HCT116 (cell line): ENCODE measurements at regions not wholly inside any gene's neighbourhood (a gene's known extent, or its start where the extent isn't known, plus 50 kb on each side); places are given as distances from the start of the nearest gene placed in this dataset.
"Not testable (repeated sequence)": the region's sequence is repeated elsewhere in the genome, so short reads cannot be mapped to it uniquely, and the experiment has no call there.

ENCODE experiments used
- CEBPB ChIP-seq: IDR thresholded peaks from 2 replicates; pipeline ENCODE4 v1.6.1; 2012; ENCODE audit warnings: low read depth
- EGR1 ChIP-seq: IDR thresholded peaks from 2 replicates; pipeline ENCODE4 v1.6.1; 2012; ENCODE audit warnings: low read depth
- EZH2 ChIP-seq: fragments of 200-600 bp; sonication (generic); IDR thresholded peaks from 2 replicates; pipeline ENCODE4 v1.6.1; 2017; ENCODE audit warnings: antibody characterized with exemption, mixed run types
- FOSL1 ChIP-seq: IDR thresholded peaks from 2 replicates; pipeline ENCODE4 v1.6.1; 2012; ENCODE audit warnings: low read depth
- POLR2A ChIP-seq: IDR thresholded peaks from 2 replicates; pipeline ENCODE4 v1.7.0; 2011; ENCODE audit warnings: borderline replicate concordance; ENCODE audit not compliant: insufficient read depth, insufficient read length; ENCODE audit errors: extremely low read depth
- POLR2AphosphoS5 ChIP-seq: IDR thresholded peaks from 2 replicates; pipeline ENCODE4 v1.6.1; 2011; ENCODE audit warnings: mild to moderate bottlenecking, low read depth, low read length, moderate library complexity
- RAD21 ChIP-seq: IDR thresholded peaks from 2 replicates; pipeline ENCODE4 v1.6.1; 2012; ENCODE audit warnings: low read depth, mild to moderate bottlenecking
- SRF ChIP-seq: IDR thresholded peaks from 2 replicates; pipeline ENCODE4 v1.6.1; 2012; ENCODE audit warnings: low read depth
- YY1 ChIP-seq: IDR thresholded peaks from 2 replicates; pipeline ENCODE4 v1.6.1; 2011; ENCODE audit warnings: low read length, low read depth, moderate library complexity, mild to moderate bottlenecking; ENCODE audit not compliant: insufficient replicate concordance; ENCODE audit errors: extremely low read depth
- ZNF274 ChIP-seq: fragments of 200-500 bp; sonication (Bioruptor generic); IDR thresholded peaks from 2 replicates; pipeline ENCODE4 v1.6.1; 2014; ENCODE audit warnings: mild to moderate bottlenecking, low read depth, low read length, inconsistent platforms
- TF ChIP-seq, protein P1 (sequence below), 3 experiments: fragments of 200-600 bp in 1 of 3; sonication (generic) in 1 of 3; IDR thresholded peaks in 2 of 3; conservative IDR thresholded peaks in 1 of 3; 2 replicates each; pipeline ENCODE4 v1.5.1; 2012 to 2017; ENCODE audit warnings: low read depth in 2 of 3, low read length in 2 of 3, antibody characterized with exemption in 1 of 3, borderline replicate concordance in 1 of 3, control low read depth in 1 of 3, mild to moderate bottlenecking in 1 of 3, mixed read lengths in 1 of 3, mixed run types in 1 of 3, moderate library complexity in 1 of 3; ENCODE audit not compliant: insufficient read depth in 1 of 3
- TF ChIP-seq, protein P2 (sequence below): IDR thresholded peaks from 2 replicates; pipeline ENCODE4 v1.6.1; 2012
- TF ChIP-seq, protein P3 (sequence below): IDR thresholded peaks from 2 replicates; pipeline ENCODE4 v1.6.1; 2012; ENCODE audit warnings: low read depth
- TF ChIP-seq, protein P4 (sequence below): IDR thresholded peaks from 2 replicates; pipeline ENCODE4 v1.6.1; 2011; ENCODE audit warnings: mild to moderate bottlenecking, low read length, moderate library complexity; ENCODE audit not compliant: insufficient replicate concordance; ENCODE audit errors: extremely low read depth

DNA sequence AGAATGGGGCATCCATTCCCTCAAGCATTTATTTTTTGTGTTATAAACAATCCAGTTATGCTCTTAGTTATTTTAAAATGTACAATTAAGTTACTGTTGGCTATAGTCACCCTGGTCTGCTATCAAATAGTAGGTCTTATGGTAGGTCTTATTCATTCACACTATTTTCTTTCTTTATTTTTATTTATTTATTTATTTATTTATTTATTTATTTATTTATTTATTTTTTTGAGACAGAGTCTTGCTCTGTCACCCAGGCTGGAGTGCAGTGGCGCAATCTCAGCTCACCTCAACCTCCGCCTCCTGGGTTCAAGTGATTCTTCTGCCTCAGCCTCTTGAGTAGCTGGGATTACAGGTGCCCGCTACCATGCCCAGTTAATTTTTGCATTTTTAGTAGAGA, 967.4 kb upstream of the AUTS2 start:
- TF ChIP-seq, protein P1, sequence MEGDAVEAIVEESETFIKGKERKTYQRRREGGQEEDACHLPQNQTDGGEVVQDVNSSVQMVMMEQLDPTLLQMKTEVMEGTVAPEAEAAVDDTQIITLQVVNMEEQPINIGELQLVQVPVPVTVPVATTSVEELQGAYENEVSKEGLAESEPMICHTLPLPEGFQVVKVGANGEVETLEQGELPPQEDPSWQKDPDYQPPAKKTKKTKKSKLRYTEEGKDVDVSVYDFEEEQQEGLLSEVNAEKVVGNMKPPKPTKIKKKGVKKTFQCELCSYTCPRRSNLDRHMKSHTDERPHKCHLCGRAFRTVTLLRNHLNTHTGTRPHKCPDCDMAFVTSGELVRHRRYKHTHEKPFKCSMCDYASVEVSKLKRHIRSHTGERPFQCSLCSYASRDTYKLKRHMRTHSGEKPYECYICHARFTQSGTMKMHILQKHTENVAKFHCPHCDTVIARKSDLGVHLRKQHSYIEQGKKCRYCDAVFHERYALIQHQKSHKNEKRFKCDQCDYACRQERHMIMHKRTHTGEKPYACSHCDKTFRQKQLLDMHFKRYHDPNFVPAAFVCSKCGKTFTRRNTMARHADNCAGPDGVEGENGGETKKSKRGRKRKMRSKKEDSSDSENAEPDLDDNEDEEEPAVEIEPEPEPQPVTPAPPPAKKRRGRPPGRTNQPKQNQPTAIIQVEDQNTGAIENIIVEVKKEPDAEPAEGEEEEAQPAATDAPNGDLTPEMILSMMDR (IDR thresholded peaks at IDR 0.05 in 2 of 3, conservative IDR thresholded peaks at IDR 0.05 in 1 of 3; ENCODE audit: borderline replicate concordance in 1 of 3, insufficient read depth in 1 of 3, low read depth in 2 of 3, low read length in 2 of 3) = not testable (repeated sequence)
- not testable (repeated sequence) for TF ChIP-seq ZNF274, POLR2AphosphoS5, YY1, EGR1, EZH2, POLR2A, SRF, CEBPB, FOSL1, RAD21
- TF ChIP-seq, protein P2, sequence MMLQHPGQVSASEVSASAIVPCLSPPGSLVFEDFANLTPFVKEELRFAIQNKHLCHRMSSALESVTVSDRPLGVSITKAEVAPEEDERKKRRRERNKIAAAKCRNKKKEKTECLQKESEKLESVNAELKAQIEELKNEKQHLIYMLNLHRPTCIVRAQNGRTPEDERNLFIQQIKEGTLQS = not testable (repeated sequence)
- TF ChIP-seq, protein P3, sequence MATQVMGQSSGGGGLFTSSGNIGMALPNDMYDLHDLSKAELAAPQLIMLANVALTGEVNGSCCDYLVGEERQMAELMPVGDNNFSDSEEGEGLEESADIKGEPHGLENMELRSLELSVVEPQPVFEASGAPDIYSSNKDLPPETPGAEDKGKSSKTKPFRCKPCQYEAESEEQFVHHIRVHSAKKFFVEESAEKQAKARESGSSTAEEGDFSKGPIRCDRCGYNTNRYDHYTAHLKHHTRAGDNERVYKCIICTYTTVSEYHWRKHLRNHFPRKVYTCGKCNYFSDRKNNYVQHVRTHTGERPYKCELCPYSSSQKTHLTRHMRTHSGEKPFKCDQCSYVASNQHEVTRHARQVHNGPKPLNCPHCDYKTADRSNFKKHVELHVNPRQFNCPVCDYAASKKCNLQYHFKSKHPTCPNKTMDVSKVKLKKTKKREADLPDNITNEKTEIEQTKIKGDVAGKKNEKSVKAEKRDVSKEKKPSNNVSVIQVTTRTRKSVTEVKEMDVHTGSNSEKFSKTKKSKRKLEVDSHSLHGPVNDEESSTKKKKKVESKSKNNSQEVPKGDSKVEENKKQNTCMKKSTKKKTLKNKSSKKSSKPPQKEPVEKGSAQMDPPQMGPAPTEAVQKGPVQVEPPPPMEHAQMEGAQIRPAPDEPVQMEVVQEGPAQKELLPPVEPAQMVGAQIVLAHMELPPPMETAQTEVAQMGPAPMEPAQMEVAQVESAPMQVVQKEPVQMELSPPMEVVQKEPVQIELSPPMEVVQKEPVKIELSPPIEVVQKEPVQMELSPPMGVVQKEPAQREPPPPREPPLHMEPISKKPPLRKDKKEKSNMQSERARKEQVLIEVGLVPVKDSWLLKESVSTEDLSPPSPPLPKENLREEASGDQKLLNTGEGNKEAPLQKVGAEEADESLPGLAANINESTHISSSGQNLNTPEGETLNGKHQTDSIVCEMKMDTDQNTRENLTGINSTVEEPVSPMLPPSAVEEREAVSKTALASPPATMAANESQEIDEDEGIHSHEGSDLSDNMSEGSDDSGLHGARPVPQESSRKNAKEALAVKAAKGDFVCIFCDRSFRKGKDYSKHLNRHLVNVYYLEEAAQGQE = not testable (repeated sequence)
- TF ChIP-seq, protein P4, sequence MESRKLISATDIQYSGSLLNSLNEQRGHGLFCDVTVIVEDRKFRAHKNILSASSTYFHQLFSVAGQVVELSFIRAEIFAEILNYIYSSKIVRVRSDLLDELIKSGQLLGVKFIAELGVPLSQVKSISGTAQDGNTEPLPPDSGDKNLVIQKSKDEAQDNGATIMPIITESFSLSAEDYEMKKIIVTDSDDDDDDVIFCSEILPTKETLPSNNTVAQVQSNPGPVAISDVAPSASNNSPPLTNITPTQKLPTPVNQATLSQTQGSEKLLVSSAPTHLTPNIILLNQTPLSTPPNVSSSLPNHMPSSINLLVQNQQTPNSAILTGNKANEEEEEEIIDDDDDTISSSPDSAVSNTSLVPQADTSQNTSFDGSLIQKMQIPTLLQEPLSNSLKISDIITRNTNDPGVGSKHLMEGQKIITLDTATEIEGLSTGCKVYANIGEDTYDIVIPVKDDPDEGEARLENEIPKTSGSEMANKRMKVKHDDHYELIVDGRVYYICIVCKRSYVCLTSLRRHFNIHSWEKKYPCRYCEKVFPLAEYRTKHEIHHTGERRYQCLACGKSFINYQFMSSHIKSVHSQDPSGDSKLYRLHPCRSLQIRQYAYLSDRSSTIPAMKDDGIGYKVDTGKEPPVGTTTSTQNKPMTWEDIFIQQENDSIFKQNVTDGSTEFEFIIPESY = not testable (repeated sequence)
